WTC11 (cell line): ENCODE measurements at regions not wholly inside any gene's neighbourhood (a gene's known extent, or its start where the extent isn't known, plus 50 kb on each side); places are given as distances from the start of the nearest gene placed in this dataset.

Source experiments
- AR ChIP-seq: fragments of 250-450 bp; sonication (Bioruptor Pico); IDR thresholded peaks from 2 replicates; pipeline ENCODE4 v1.9.0; 2021; ENCODE audit warnings: mild to moderate bottlenecking
- ATF3 ChIP-seq: sonication (generic); formaldehyde crosslinking; conservative IDR thresholded peaks from 2 replicates; pipeline ENCODE4 v1.8.1; 2022; ENCODE audit warnings: mild to moderate bottlenecking, missing genetic modification reagents
- CTCF ChIP-seq: fragments of 200-600 bp; IDR thresholded peaks from 2 replicates; pipeline ENCODE4 v1.8.0; 2022; ENCODE audit warnings: antibody characterized with exemption
- FOXP4 ChIP-seq: sonication (generic); formaldehyde crosslinking; IDR thresholded peaks from 2 replicates; pipeline ENCODE4 v1.8.0; 2022; ENCODE audit warnings: mild to moderate bottlenecking, missing genetic modification reagents
- MLX ChIP-seq: sonication (generic); formaldehyde crosslinking; IDR thresholded peaks from 2 replicates; pipeline ENCODE4 v1.8.1; 2023; ENCODE audit warnings: mild to moderate bottlenecking, missing genetic modification reagents, moderate library complexity
- NFYB ChIP-seq: sonication (generic); formaldehyde crosslinking; conservative IDR thresholded peaks from 2 replicates; pipeline ENCODE4 v1.8.0; 2022; ENCODE audit warnings: low read depth, missing genetic modification reagents
- RORB ChIP-seq: fragments of 250-450 bp; sonication (Bioruptor Pico); IDR thresholded peaks from 2 replicates; pipeline ENCODE4 v1.9.0; 2021; ENCODE audit warnings: mild to moderate bottlenecking
- SP1 ChIP-seq: sonication (generic); formaldehyde crosslinking; conservative IDR thresholded peaks from 2 replicates; pipeline ENCODE4 v1.8.1; 2022; ENCODE audit warnings: missing genetic modification reagents
- ZBTB21 ChIP-seq: sonication (generic); formaldehyde crosslinking; IDR thresholded peaks from 2 replicates; pipeline ENCODE4 v1.8.1; 2023; ENCODE audit warnings: mild to moderate bottlenecking, missing genetic modification reagents, borderline replicate concordance
- ZNF263 ChIP-seq: sonication (generic); formaldehyde crosslinking; IDR thresholded peaks from 2 replicates; pipeline ENCODE4 v1.8.1; 2022; ENCODE audit warnings: low read depth, mild to moderate bottlenecking, moderate library complexity, missing genetic modification reagents
- ZNF423 ChIP-seq: fragments of 250-450 bp; sonication (Bioruptor Pico); IDR thresholded peaks from 2 replicates; pipeline ENCODE4 v2.1.2; 2022; ENCODE audit warnings: mild to moderate bottlenecking, moderate library complexity

GRCh38 chr3:8371085-8371551, 130.5 kb upstream of the LMCD1 start:
- TF ChIP-seq ATF3 (no peak), SP1 (CRISPR knock-in tag) (no peak), CTCF (no peak), AR (CRISPR knock-in tag) (no peak), MLX (CRISPR knock-in tag) (no peak), NFYB (CRISPR knock-in tag) (no peak), ZNF423 (CRISPR knock-in tag) (no peak), ZNF263 (no peak), ZBTB21 (CRISPR knock-in tag) (no peak), RORB (CRISPR knock-in tag) (no peak), FOXP4 (no peak)
